Neuronal stem cell (in vitro differentiated cells): ENCODE measurements at regions not wholly inside any gene's neighbourhood (a gene's known extent, or its start where the extent isn't known, plus 50 kb on each side); places are given as distances from the start of the nearest gene placed in this dataset.
"Not testable (repeated sequence)": the region's sequence is repeated elsewhere in the genome, so short reads cannot be mapped to it uniquely, and the experiment has no call there.

Experiments used
- DNase-seq: peaks from one replicate; pipeline ENCODE4 v3.0.0-alpha.2; 2013; ENCODE audit warnings: low spot score
- H2AFZ ChIP-seq: one replicate; pipeline ENCODE4 v1.6.1; 2013; ENCODE audit warnings: mild to moderate bottlenecking, low read length, inconsistent platforms
- H2AK5ac ChIP-seq: 2 replicates; pipeline ENCODE4 v1.6.1; 2013; ENCODE audit warnings: low read depth, mild to moderate bottlenecking, inconsistent platforms, low read length, moderate library complexity, mixed read lengths
- H2BK120ac ChIP-seq: 2 replicates; pipeline ENCODE4 v1.6.1; 2013; ENCODE audit warnings: low read depth, mild to moderate bottlenecking, inconsistent platforms, low read length, moderate library complexity, mixed read lengths
- H2BK12ac ChIP-seq: one replicate; pipeline ENCODE4 v1.6.1; 2013; ENCODE audit warnings: low read length, inconsistent platforms
- H2BK15ac ChIP-seq: 2 replicates; pipeline ENCODE4 v1.6.1; 2013; ENCODE audit warnings: mild to moderate bottlenecking, low read length, inconsistent platforms, mixed read lengths
- H2BK5ac ChIP-seq: one replicate; pipeline ENCODE4 v1.6.1; 2013; ENCODE audit warnings: inconsistent platforms, mild to moderate bottlenecking, low read length, moderate library complexity
- H3K14ac ChIP-seq: one replicate; pipeline ENCODE4 v1.6.1; 2013; ENCODE audit warnings: low read length, inconsistent platforms
- H3K18ac ChIP-seq: 2 replicates; pipeline ENCODE4 v1.6.1; 2013; ENCODE audit warnings: low read length, inconsistent platforms
- H3K23ac ChIP-seq: 2 replicates; pipeline ENCODE4 v1.6.1; 2013; ENCODE audit warnings: low read depth, mild to moderate bottlenecking, mixed read lengths, low read length, inconsistent platforms; ENCODE audit not compliant: poor library complexity
- H3K27ac ChIP-seq: replicated peaks from 3 replicates; pipeline ENCODE4 v1.5.1; 2013; ENCODE audit warnings: low read length, inconsistent platforms
- H3K27me3 ChIP-seq, 3 experiments: 2 replicates each; pipeline ENCODE4 v1.6.1; 2013; ENCODE audit warnings: low read length in 3 of 3, mild to moderate bottlenecking in 2 of 3, inconsistent platforms in 1 of 3, low read depth in 1 of 3, mixed read lengths in 1 of 3, moderate library complexity in 1 of 3; ENCODE audit not compliant: control insufficient read depth in 3 of 3, insufficient read depth in 3 of 3
- H3K36me3 ChIP-seq, 2 donors: replicated peaks in 1 of 2; 2 replicates each; pipeline ENCODE4 v1.6.1; 2013; ENCODE audit warnings: low read length in 2 of 2; ENCODE audit not compliant: control insufficient read depth in 2 of 2, insufficient read depth in 2 of 2
- H3K4ac ChIP-seq: 2 replicates; pipeline ENCODE4 v1.6.1; 2013; ENCODE audit warnings: inconsistent platforms, mild to moderate bottlenecking, low read length, moderate library complexity
- H3K4me1 ChIP-seq, 2 donors: 1 replicate in 1 of 2; 2 replicates in 1 of 2; pipeline ENCODE4 v1.6.1; 2013; ENCODE audit warnings: low read length in 2 of 2, low read depth in 1 of 2; ENCODE audit not compliant: control insufficient read depth in 2 of 2, insufficient read depth in 1 of 2
- H3K4me2 ChIP-seq: one replicate; pipeline ENCODE4 v1.6.1; 2013; ENCODE audit warnings: mild to moderate bottlenecking, low read length, inconsistent platforms; ENCODE audit not compliant: insufficient read depth, poor library complexity, severe bottlenecking
- H3K4me3 ChIP-seq, 2 donors: 2 replicates each; pipeline ENCODE4 v1.5.1; 2013; ENCODE audit warnings: low read length in 2 of 2, mild to moderate bottlenecking in 2 of 2, inconsistent platforms in 1 of 2, moderate library complexity in 1 of 2
- H3K79me1 ChIP-seq: one replicate; pipeline ENCODE4 v1.6.1; 2013; ENCODE audit warnings: low read depth, mild to moderate bottlenecking, inconsistent platforms, low read length, moderate library complexity
- H3K9ac ChIP-seq: one replicate; pipeline ENCODE4 v1.6.1; 2013; ENCODE audit warnings: mild to moderate bottlenecking, low read depth, low read length, inconsistent platforms; ENCODE audit not compliant: poor library complexity
- H3K9me3 ChIP-seq, 2 donors: replicated peaks in 1 of 2; 2 replicates each; pipeline versions ENCODE3 to v1.6.1; 2013; ENCODE audit warnings: low read length in 2 of 2, mild to moderate bottlenecking in 2 of 2, inconsistent platforms in 1 of 2, low read depth in 1 of 2, mixed read lengths in 1 of 2, moderate library complexity in 1 of 2; ENCODE audit not compliant: control insufficient read depth in 2 of 2, insufficient read depth in 1 of 2
- H4K8ac ChIP-seq: one replicate; pipeline ENCODE4 v1.6.1; 2013; ENCODE audit warnings: low read depth, mild to moderate bottlenecking, inconsistent platforms, low read length, moderate library complexity
- H4K91ac ChIP-seq: one replicate; pipeline ENCODE4 v1.6.1; 2013; ENCODE audit warnings: low read length, low read depth, mild to moderate bottlenecking, inconsistent platforms; ENCODE audit not compliant: poor library complexity
- WGBS, 2 donors: extraction: QIAGEN DNeasy Blood & Tissue Kit; methylation state at CpG; one replicate each; pipeline ENCODE4 v1.1.7; 2013; ENCODE audit warnings: missing lambda C conversion rate in 2 of 2, mixed read lengths in 1 of 2; ENCODE audit not compliant: insufficient read length in 2 of 2, insufficient replicate concordance in 1 of 2; ENCODE audit errors: extremely low coverage in 2 of 2; 5-methylcytosine and 5-hydroxymethylcytosine counted together

DNA sequence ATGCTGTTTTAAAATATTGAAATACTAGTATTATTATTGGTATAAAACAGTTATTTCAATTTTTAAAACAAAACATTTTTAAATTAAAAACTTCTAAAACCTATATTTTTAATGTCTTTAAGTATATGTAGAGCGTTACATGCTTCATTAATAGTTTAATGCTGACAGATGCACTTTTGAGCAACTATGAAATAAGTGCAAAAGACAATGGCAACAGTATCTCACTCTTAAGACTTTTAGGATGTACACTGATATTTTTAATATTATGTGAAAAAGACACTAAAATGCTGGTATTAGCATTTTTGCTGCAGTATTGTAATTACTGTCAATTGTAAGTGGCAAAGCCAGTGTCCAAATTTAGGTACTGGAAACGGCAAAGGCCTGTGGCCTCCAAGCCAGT, 93.2 kb upstream of the NAA35 start:
- not testable (repeated sequence) for H3K79me1 ChIP-seq, H2AFZ ChIP-seq, H4K8ac ChIP-seq, H3K9me3 ChIP-seq, H3K18ac ChIP-seq, H3K27me3 ChIP-seq, H3K14ac ChIP-seq, DNase-seq, H2BK120ac ChIP-seq, H2BK15ac ChIP-seq, H3K9ac ChIP-seq, H3K4me2 ChIP-seq, H2BK5ac ChIP-seq, H3K4me3 ChIP-seq, H3K4ac ChIP-seq, H3K27ac ChIP-seq, H2AK5ac ChIP-seq, H4K91ac ChIP-seq, H2BK12ac ChIP-seq, H3K23ac ChIP-seq, H3K4me1 ChIP-seq
- H3K36me3 ChIP-seq = peaks cover 0 to 49% of the 10 kb centered on the region in 2 donors
- no CpG with 5 or more reads among the region's 2 CpGs for WGBS, 2 donors

DNA sequence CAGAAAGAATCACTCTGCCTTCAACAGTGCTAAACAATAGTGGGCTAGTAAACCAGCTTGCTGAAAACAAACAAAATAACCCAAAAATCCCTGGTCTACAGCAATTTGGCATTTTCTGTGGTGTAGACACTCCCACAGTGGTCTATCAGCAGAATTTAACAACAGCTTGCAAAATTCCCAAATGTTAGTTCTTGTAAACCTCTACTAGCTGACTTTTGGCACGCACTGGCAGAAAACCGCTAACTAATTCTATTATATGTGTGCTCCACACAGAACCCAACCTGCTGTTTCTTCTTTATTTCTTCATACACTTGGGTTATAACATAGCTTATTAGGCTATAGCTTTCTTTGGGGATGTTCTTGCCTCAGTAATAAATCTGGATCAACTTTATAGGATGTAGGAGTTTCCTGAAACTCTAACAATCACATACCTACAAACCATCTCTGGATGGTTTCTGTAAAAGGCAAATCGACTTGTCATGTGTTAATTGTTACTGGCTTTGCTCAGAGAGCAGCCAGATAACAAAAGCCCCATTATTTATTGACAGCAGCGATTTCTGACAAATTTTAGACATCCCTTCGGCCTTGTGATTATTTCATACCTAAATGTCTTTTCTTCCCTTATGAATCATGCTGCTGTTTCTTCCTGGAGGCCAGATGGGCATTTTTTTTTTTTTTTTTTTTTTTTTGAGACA, 82.7 kb upstream of the NAA35 start:
- Histone ChIP-seq H2AK5ac (no peak overlapping the region), H3K79me1 (no peaks in the 10 kb centered on the region), H2AFZ (no peak overlapping the region), H3K4ac (no peak overlapping the region), H3K9me3 (peaks cover 0 to 1% of the 10 kb centered on the region in 2 donors), H2BK5ac (no peak overlapping the region), H2BK120ac (no peak overlapping the region), H3K27ac (no peak overlapping the region), H4K91ac (no peak overlapping the region), H3K9ac (no peak overlapping the region), H3K14ac (no peak overlapping the region), H3K18ac (no peak overlapping the region), H3K4me1 (no peaks in the 10 kb centered on the region), H3K36me3 (peaks cover 0 to 12% of the 10 kb centered on the region in 2 donors), H3K4me3 (no peak overlapping the region), H3K23ac (no peak overlapping the region), H2BK12ac (no peak overlapping the region), H4K8ac (no peak overlapping the region), H3K4me2 (no peak overlapping the region), H2BK15ac (no peak overlapping the region), H3K27me3 (no peaks in the 10 kb centered on the region)
- DNase-seq = no peak
- no CpG with 5 or more reads among the region's 5 CpGs for WGBS, 2 donors

DNA sequence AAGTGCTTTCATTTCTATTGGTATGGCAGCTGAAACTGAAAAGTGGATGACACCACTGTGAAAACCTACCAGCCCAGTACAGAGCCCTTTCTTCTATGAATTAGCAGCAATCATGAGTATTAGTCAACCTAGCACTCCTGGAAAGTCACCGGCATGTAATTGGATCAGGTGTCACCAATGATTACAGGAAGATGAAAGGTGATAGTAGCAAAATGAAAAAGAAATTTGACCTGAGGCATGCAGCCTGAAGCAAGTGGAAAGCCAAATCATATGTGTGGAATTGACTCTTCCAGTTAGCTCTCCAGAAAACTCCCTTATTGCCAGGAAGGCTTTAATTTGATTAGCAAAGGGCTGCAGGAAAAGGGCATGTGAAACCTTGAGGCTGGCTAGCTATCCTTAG, 81.2 kb upstream of the NAA35 start:
- Histone ChIP-seq H4K8ac (no peak overlapping the region), H3K4me1 (no peaks in the 10 kb centered on the region), H3K36me3 (peaks cover 0 to 7% of the 10 kb centered on the region in 2 donors), H2BK12ac (no peak overlapping the region), H3K27ac (no peak overlapping the region), H4K91ac (no peak overlapping the region), H3K4ac (no peak overlapping the region), H3K4me3 (no peak overlapping the region), H2BK5ac (no peak overlapping the region), H3K4me2 (no peak overlapping the region), H3K14ac (no peak overlapping the region), H2AK5ac (no peak overlapping the region), H2AFZ (no peak overlapping the region), H2BK15ac (no peak overlapping the region), H3K9me3 (no peaks in the 10 kb centered on the region), H2BK120ac (no peak overlapping the region), H3K79me1 (no peaks in the 10 kb centered on the region), H3K23ac (no peak overlapping the region), H3K9ac (no peak overlapping the region), H3K18ac (no peak overlapping the region), H3K27me3 (no peaks in the 10 kb centered on the region)
- WGBS, 2 donors = no CpG with 5 or more reads among the region's 1 CpG
- DNase-seq = no peak

DNA sequence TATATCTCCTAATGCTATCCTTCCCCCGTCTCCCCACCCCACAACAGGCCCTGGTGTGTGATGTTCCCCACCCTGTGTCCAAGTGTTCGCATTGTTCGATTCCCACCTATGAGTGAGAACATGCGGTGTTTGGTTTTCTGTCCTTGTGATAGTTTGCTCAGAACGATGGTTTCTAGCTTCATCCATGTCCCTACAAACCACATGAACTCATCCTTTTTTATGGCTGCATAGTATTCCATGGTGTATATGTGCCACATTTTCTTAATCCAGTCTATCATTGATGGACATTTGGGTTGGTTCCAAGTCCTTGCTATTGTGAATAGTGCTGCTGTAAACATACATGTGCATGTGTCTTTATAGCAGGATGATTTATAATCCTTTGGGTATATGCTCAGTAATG, 79.1 kb upstream of the NAA35 start:
- not testable (repeated sequence) for H3K18ac ChIP-seq, H3K36me3 ChIP-seq, H3K79me1 ChIP-seq, H3K4ac ChIP-seq, DNase-seq, H2BK12ac ChIP-seq, H4K8ac ChIP-seq, H3K9ac ChIP-seq, H2AK5ac ChIP-seq, H2BK15ac ChIP-seq, H4K91ac ChIP-seq, H3K4me2 ChIP-seq, H2BK5ac ChIP-seq, H3K27ac ChIP-seq, H2AFZ ChIP-seq, H2BK120ac ChIP-seq, H3K14ac ChIP-seq, H3K9me3 ChIP-seq, H3K27me3 ChIP-seq, H3K4me3 ChIP-seq, H3K4me1 ChIP-seq, H3K23ac ChIP-seq
- no CpG with 5 or more reads among the region's 5 CpGs for WGBS, 2 donors
